ENCODE measurements at regions not wholly inside any gene's neighbourhood (a gene's known extent, or its start where the extent isn't known, plus 50 kb on each side); places are given as distances from the start of the nearest gene placed in this dataset.

GRCh38 chrX:113269203-113269602, 428.6 kb upstream of the AMOT start:
- no peaks in the 10 kb centered on the region for H3K4me1 ChIP-seq (ENCODE audit: insufficient read depth, low read length, poor library complexity, severe bottlenecking)
- H3K36me3 ChIP-seq (ENCODE audit: insufficient read depth, low read length), result no peaks in the 10 kb centered on the region
- TF ChIP-seq CTCF (conservative IDR thresholded peaks at IDR 0.05; ENCODE audit: low read length), result no peak
- TF ChIP-seq EZH2phosphoT487 (IDR thresholded peaks at IDR 0.05; ENCODE audit: borderline replicate concordance, low read depth, low read length), result no peak
- no peak overlapping the region for H3K4me2 ChIP-seq (ENCODE audit: low read length)
- intact Hi-C loops (cut with micrococcal nuclease; ENCODE audit: unreplicated experiment), result no loop called here
- CTCF ChIA-PET (ENCODE audit: unreplicated experiment), result no interaction called here
- no peak for DNase-seq (ENCODE audit: low spot score)
- no peaks in the 10 kb centered on the region for H3K9me3 ChIP-seq (ENCODE audit: low read length)
- POLR2A ChIA-PET, result no interaction called here
- no peak overlapping the region for H3K27ac ChIP-seq (ENCODE audit: low read depth, low read length, poor library complexity, severe bottlenecking)
- no TSS peak for BruUV-seq (replicated peaks)
- H3K79me2 ChIP-seq (ENCODE audit: insufficient read depth, low read depth, low read length), result no peaks in the 10 kb centered on the region
- no peaks in the 10 kb centered on the region for H4K20me1 ChIP-seq (ENCODE audit: insufficient read depth, low read length)
- no peak overlapping the region for H2AFZ ChIP-seq (ENCODE audit: low read length)
- no peak overlapping the region for H3K4me3 ChIP-seq (ENCODE audit: low read depth, low read length, poor library complexity, severe bottlenecking)
- no peaks in the 10 kb centered on the region for H3K9me2 ChIP-seq (ENCODE audit: insufficient read depth, low read length)

- no peaks in the 10 kb centered on the region for H3K9me3 ChIP-seq (ENCODE audit: low read length)
- no peaks in the 10 kb centered on the region for H4K20me1 ChIP-seq (ENCODE audit: insufficient read depth, low read length)
- no peak overlapping the region for H3K4me2 ChIP-seq (ENCODE audit: low read length)
- no peaks in the 10 kb centered on the region for H3K79me2 ChIP-seq (ENCODE audit: insufficient read depth, low read depth, low read length)
- no peak overlapping the region for H3K27ac ChIP-seq (ENCODE audit: low read depth, low read length, poor library complexity, severe bottlenecking)
- H3K4me1 ChIP-seq (ENCODE audit: insufficient read depth, low read length, poor library complexity, severe bottlenecking), result no peaks in the 10 kb centered on the region
- no peaks in the 10 kb centered on the region for H3K36me3 ChIP-seq (ENCODE audit: insufficient read depth, low read length)
- no peaks in the 10 kb centered on the region for H3K9me2 ChIP-seq (ENCODE audit: insufficient read depth, low read length)
- CTCF ChIA-PET (ENCODE audit: unreplicated experiment), result no interaction called here
- DNase-seq (ENCODE audit: low spot score), result no peak
- no peak overlapping the region for H2AFZ ChIP-seq (ENCODE audit: low read length)
- no TSS peak for BruUV-seq (replicated peaks)
- POLR2A ChIA-PET, result no interaction called here
- intact Hi-C loops (cut with micrococcal nuclease; ENCODE audit: unreplicated experiment), result no loop called here
- no peak overlapping the region for H3K4me3 ChIP-seq (ENCODE audit: low read depth, low read length, poor library complexity, severe bottlenecking)
- TF ChIP-seq CTCF (conservative IDR thresholded peaks at IDR 0.05; ENCODE audit: low read length) (0 out of 2 replicates have a peak, but pooled peaks have one; percentile 32), EZH2phosphoT487 (IDR thresholded peaks at IDR 0.05; ENCODE audit: borderline replicate concordance, low read depth, low read length) (no peak)
These were observed 419.8 kb upstream of the AMOT start for GRCh38 chrX:113260474-113260873.

- no peaks in the 10 kb centered on the region for H3K9me2 ChIP-seq (ENCODE audit: insufficient read depth, low read length)
- intact Hi-C loops (cut with micrococcal nuclease; ENCODE audit: unreplicated experiment), result no loop called here
- no peak overlapping the region for H3K27ac ChIP-seq (ENCODE audit: low read depth, low read length, poor library complexity, severe bottlenecking)
- H3K36me3 ChIP-seq (ENCODE audit: insufficient read depth, low read length), result no peaks in the 10 kb centered on the region
- no peak for TF ChIP-seq EZH2phosphoT487 (IDR thresholded peaks at IDR 0.05; ENCODE audit: borderline replicate concordance, low read depth, low read length)
- TF ChIP-seq CTCF (conservative IDR thresholded peaks at IDR 0.05; ENCODE audit: low read length), result no peak
- no peaks in the 10 kb centered on the region for H4K20me1 ChIP-seq (ENCODE audit: insufficient read depth, low read length)
- no peaks in the 10 kb centered on the region for H3K79me2 ChIP-seq (ENCODE audit: insufficient read depth, low read depth, low read length)
- no peak overlapping the region for H3K4me3 ChIP-seq (ENCODE audit: low read depth, low read length, poor library complexity, severe bottlenecking)
- BruUV-seq (replicated peaks), result no TSS peak
- no peaks in the 10 kb centered on the region for H3K4me1 ChIP-seq (ENCODE audit: insufficient read depth, low read length, poor library complexity, severe bottlenecking)
- H3K4me2 ChIP-seq (ENCODE audit: low read length), result no peak overlapping the region
- ChIA-PET POLR2A (no interaction called here), CTCF (ENCODE audit: unreplicated experiment) (no interaction called here)
- no peak for DNase-seq (ENCODE audit: low spot score)
- no peaks in the 10 kb centered on the region for H3K9me3 ChIP-seq (ENCODE audit: low read length)
- H2AFZ ChIP-seq (ENCODE audit: low read length), result no peak overlapping the region
These were observed 381.7 kb upstream of the AMOT start for GRCh38 chrX:113222305-113222704.

Measured in OCI-LY7 (cell line).